ENCODE measurements at regions not wholly inside any gene's neighbourhood (a gene's known extent, or its start where the extent isn't known, plus 50 kb on each side); places are given as distances from the start of the nearest gene placed in this dataset.

DNA sequence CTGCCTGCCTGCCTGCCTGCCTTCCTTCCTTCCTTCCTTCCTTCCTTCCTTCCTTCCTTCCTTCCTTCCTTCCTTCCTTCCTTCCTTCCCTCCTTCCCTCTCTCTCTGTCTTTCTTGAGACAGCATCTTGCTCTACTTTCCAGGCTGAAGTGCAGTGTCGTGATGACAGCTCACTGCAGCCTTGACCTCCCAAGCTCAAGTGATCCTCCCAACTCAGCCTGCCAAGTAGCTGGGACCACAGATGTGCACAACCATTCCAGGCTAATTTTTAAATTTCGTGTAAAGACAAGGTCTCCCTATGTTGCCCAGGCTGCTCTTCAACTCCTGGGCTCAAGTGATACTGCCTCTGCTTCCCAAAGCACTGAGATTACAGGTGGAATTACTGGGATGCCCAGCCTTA is 328.2 kb upstream of the SORL1-AS1 start:
- H3K9me3 ChIP-seq (ENCODE audit: insufficient read depth, low read depth, low read length), result no peaks in the 10 kb centered on the region
- H4K8ac ChIP-seq (ENCODE audit: low read depth, low read length), result no peak overlapping the region
- H4K12ac ChIP-seq (ENCODE audit: low read depth, low read length), result no peak overlapping the region
- H3K4me3 ChIP-seq (ENCODE audit: low read depth, low read length), result no peak overlapping the region
- H3K23ac ChIP-seq (ENCODE audit: low read length), result no peak overlapping the region
- H2BK120ac ChIP-seq (ENCODE audit: insufficient read depth, low read length, poor library complexity), result no peak overlapping the region
- H3K4ac ChIP-seq (ENCODE audit: low read depth, low read length), result no peak overlapping the region
- H3K36me3 ChIP-seq (ENCODE audit: control insufficient read depth in 1 of 2, insufficient read depth in 2 of 2, low read length in 2 of 2), result no peaks in the 10 kb centered on the region
- H3K27ac ChIP-seq (ENCODE audit: low read depth, low read length), result no peak overlapping the region
- no peak overlapping the region for H2AFZ ChIP-seq (ENCODE audit: insufficient read depth, low read length, poor library complexity)
- H3K9ac ChIP-seq (ENCODE audit: low read length), result no peak overlapping the region
- H3K27me3 ChIP-seq (ENCODE audit: insufficient read depth, low read length), result no peaks in the 10 kb centered on the region
- H2AK5ac ChIP-seq (ENCODE audit: low read length), result no peak overlapping the region
- no peak overlapping the region for H3K4me2 ChIP-seq (ENCODE audit: low read length)
- no peaks in the 10 kb centered on the region for H3K79me1 ChIP-seq (ENCODE audit: low read length)
- no peaks in the 10 kb centered on the region for H3K79me2 ChIP-seq (ENCODE audit: control insufficient read depth, insufficient read depth, low read length, poor library complexity)
- H3K4me1 ChIP-seq (ENCODE audit: control insufficient read depth in 1 of 2, insufficient read depth in 2 of 2, low read length in 2 of 2), result no peaks in the 10 kb centered on the region
- H2BK12ac ChIP-seq (ENCODE audit: low read length), result no peak overlapping the region
- H3K18ac ChIP-seq (ENCODE audit: low read length), result no peak overlapping the region
- no peak overlapping the region for H4K91ac ChIP-seq (ENCODE audit: low read depth, low read length)
- no peak overlapping the region for H2BK5ac ChIP-seq (ENCODE audit: low read depth, low read length, poor library complexity)
- H3K14ac ChIP-seq (ENCODE audit: low read length), result no peak overlapping the region
- no CpG with 5 or more reads among the region's 2 CpGs for WGBS (ENCODE audit: extremely low coverage, insufficient coverage, insufficient read length)
- no peak for DNase-seq

GRCh38 chr11:121777056-121777455 is 324.3 kb upstream of the SORL1-AS1 start:
- H3K23ac ChIP-seq (ENCODE audit: low read length), result no peak overlapping the region
- no peak overlapping the region for H2BK120ac ChIP-seq (ENCODE audit: insufficient read depth, low read length, poor library complexity)
- no peak overlapping the region for H3K27ac ChIP-seq (ENCODE audit: low read depth, low read length)
- no peak overlapping the region for H3K4ac ChIP-seq (ENCODE audit: low read depth, low read length)
- no peak overlapping the region for H3K18ac ChIP-seq (ENCODE audit: low read length)
- H3K4me2 ChIP-seq (ENCODE audit: low read length), result no peak overlapping the region
- no peaks in the 10 kb centered on the region for H3K27me3 ChIP-seq (ENCODE audit: insufficient read depth, low read length)
- DNase-seq, result no peak
- H3K79me1 ChIP-seq (ENCODE audit: low read length), result no peaks in the 10 kb centered on the region
- peak overlapping the region; percentile 38 for H4K8ac ChIP-seq (ENCODE audit: low read depth, low read length)
- H3K9me3 ChIP-seq (ENCODE audit: insufficient read depth, low read depth, low read length), result no peaks in the 10 kb centered on the region
- H3K9ac ChIP-seq (ENCODE audit: low read length), result no peak overlapping the region
- no CpG with 5 or more reads among the region's 3 CpGs for WGBS (ENCODE audit: extremely low coverage, insufficient coverage, insufficient read length)
- no peak overlapping the region for H2BK12ac ChIP-seq (ENCODE audit: low read length)
- no peak overlapping the region for H3K14ac ChIP-seq (ENCODE audit: low read length)
- H4K91ac ChIP-seq (ENCODE audit: low read depth, low read length), result no peak overlapping the region
- no peak overlapping the region for H2BK5ac ChIP-seq (ENCODE audit: low read depth, low read length, poor library complexity)
- no peaks in the 10 kb centered on the region for H3K79me2 ChIP-seq (ENCODE audit: control insufficient read depth, insufficient read depth, low read length, poor library complexity)
- H2AFZ ChIP-seq (ENCODE audit: insufficient read depth, low read length, poor library complexity), result no peak overlapping the region
- H4K12ac ChIP-seq (ENCODE audit: low read depth, low read length), result no peak overlapping the region
- H2AK5ac ChIP-seq (ENCODE audit: low read length), result no peak overlapping the region
- H3K4me1 ChIP-seq (ENCODE audit: control insufficient read depth in 1 of 2, insufficient read depth in 2 of 2, low read length in 2 of 2), result no peaks in the 10 kb centered on the region
- H3K36me3 ChIP-seq (ENCODE audit: control insufficient read depth in 1 of 2, insufficient read depth in 2 of 2, low read length in 2 of 2), result no peaks in the 10 kb centered on the region
- H3K4me3 ChIP-seq (ENCODE audit: low read depth, low read length), result no peak overlapping the region

DNA sequence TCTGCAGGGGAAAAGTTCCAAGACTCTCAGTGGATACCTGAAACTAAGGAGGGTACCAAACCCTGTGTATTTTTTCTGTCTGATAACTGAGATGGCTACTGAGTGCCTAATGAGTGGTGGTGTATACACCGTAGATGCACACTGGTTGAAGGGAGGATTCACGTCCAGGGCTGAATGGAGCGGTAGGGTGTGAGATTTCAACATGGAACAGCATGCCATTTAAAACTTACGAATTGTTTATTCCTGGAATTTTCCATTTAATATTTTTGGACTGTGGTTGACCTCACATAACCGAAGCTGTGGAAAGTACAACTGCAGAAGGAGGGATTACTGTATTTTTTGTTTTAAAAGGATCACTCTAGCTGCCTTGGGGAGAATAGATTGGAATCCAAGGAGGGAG is 322.5 kb upstream of the SORL1-AS1 start:
- H3K23ac ChIP-seq (ENCODE audit: low read length), result no peak overlapping the region
- H3K79me2 ChIP-seq (ENCODE audit: control insufficient read depth, insufficient read depth, low read length, poor library complexity), result no peaks in the 10 kb centered on the region
- H2BK120ac ChIP-seq (ENCODE audit: insufficient read depth, low read length, poor library complexity), result no peak overlapping the region
- no peak overlapping the region for H2BK12ac ChIP-seq (ENCODE audit: low read length)
- WGBS (ENCODE audit: extremely low coverage, insufficient coverage, insufficient read length), result no CpG with 5 or more reads among the region's 5 CpGs
- H3K27me3 ChIP-seq (ENCODE audit: insufficient read depth, low read length), result no peaks in the 10 kb centered on the region
- no peak overlapping the region for H2AFZ ChIP-seq (ENCODE audit: insufficient read depth, low read length, poor library complexity)
- H4K91ac ChIP-seq (ENCODE audit: low read depth, low read length), result no peak overlapping the region
- H3K14ac ChIP-seq (ENCODE audit: low read length), result no peak overlapping the region
- no peaks in the 10 kb centered on the region for H3K79me1 ChIP-seq (ENCODE audit: low read length)
- H4K8ac ChIP-seq (ENCODE audit: low read depth, low read length), result no peak overlapping the region
- H3K9ac ChIP-seq (ENCODE audit: low read length), result no peak overlapping the region
- no peaks in the 10 kb centered on the region for H3K4me1 ChIP-seq (ENCODE audit: control insufficient read depth in 1 of 2, insufficient read depth in 2 of 2, low read length in 2 of 2)
- H3K4ac ChIP-seq (ENCODE audit: low read depth, low read length), result no peak overlapping the region
- H3K9me3 ChIP-seq (ENCODE audit: insufficient read depth, low read depth, low read length), result no peaks in the 10 kb centered on the region
- H2BK5ac ChIP-seq (ENCODE audit: low read depth, low read length, poor library complexity), result no peak overlapping the region
- no peak for DNase-seq
- no peak overlapping the region for H2AK5ac ChIP-seq (ENCODE audit: low read length)
- H3K18ac ChIP-seq (ENCODE audit: low read length), result no peak overlapping the region
- no peaks in the 10 kb centered on the region for H3K36me3 ChIP-seq (ENCODE audit: control insufficient read depth in 1 of 2, insufficient read depth in 2 of 2, low read length in 2 of 2)
- no peak overlapping the region for H4K12ac ChIP-seq (ENCODE audit: low read depth, low read length)
- no peak overlapping the region for H3K4me2 ChIP-seq (ENCODE audit: low read length)
- no peak overlapping the region for H3K4me3 ChIP-seq (ENCODE audit: low read depth, low read length)
- no peak overlapping the region for H3K27ac ChIP-seq (ENCODE audit: low read depth, low read length)

GRCh38 chr11:121773076-121773475 is 320.3 kb upstream of the SORL1-AS1 start:
- H3K36me3 ChIP-seq (ENCODE audit: control insufficient read depth in 1 of 2, insufficient read depth in 2 of 2, low read length in 2 of 2), result no peaks in the 10 kb centered on the region
- no peak overlapping the region for H2BK5ac ChIP-seq (ENCODE audit: low read depth, low read length, poor library complexity)
- no peak overlapping the region for H3K18ac ChIP-seq (ENCODE audit: low read length)
- no peak overlapping the region for H3K27ac ChIP-seq (ENCODE audit: low read depth, low read length)
- H3K4me2 ChIP-seq (ENCODE audit: low read length), result no peak overlapping the region
- no peak overlapping the region for H4K12ac ChIP-seq (ENCODE audit: low read depth, low read length)
- H2BK12ac ChIP-seq (ENCODE audit: low read length), result no peak overlapping the region
- no peak overlapping the region for H3K4me3 ChIP-seq (ENCODE audit: low read depth, low read length)
- no peak overlapping the region for H4K8ac ChIP-seq (ENCODE audit: low read depth, low read length)
- no peak overlapping the region for H3K9ac ChIP-seq (ENCODE audit: low read length)
- no peak overlapping the region for H4K91ac ChIP-seq (ENCODE audit: low read depth, low read length)
- H3K79me2 ChIP-seq (ENCODE audit: control insufficient read depth, insufficient read depth, low read length, poor library complexity), result no peaks in the 10 kb centered on the region
- H3K27me3 ChIP-seq (ENCODE audit: insufficient read depth, low read length), result no peaks in the 10 kb centered on the region
- no peak overlapping the region for H3K14ac ChIP-seq (ENCODE audit: low read length)
- no peaks in the 10 kb centered on the region for H3K4me1 ChIP-seq (ENCODE audit: control insufficient read depth in 1 of 2, insufficient read depth in 2 of 2, low read length in 2 of 2)
- H3K4ac ChIP-seq (ENCODE audit: low read depth, low read length), result no peak overlapping the region
- H2BK120ac ChIP-seq (ENCODE audit: insufficient read depth, low read length, poor library complexity), result no peak overlapping the region
- H2AFZ ChIP-seq (ENCODE audit: insufficient read depth, low read length, poor library complexity), result no peak overlapping the region
- H2AK5ac ChIP-seq (ENCODE audit: low read length), result no peak overlapping the region
- no peaks in the 10 kb centered on the region for H3K79me1 ChIP-seq (ENCODE audit: low read length)
- DNase-seq, result no peak
- H3K9me3 ChIP-seq (ENCODE audit: insufficient read depth, low read depth, low read length), result no peaks in the 10 kb centered on the region
- no CpG with 5 or more reads among the region's 2 CpGs for WGBS (ENCODE audit: extremely low coverage, insufficient coverage, insufficient read length)
- H3K23ac ChIP-seq (ENCODE audit: low read length), result no peak overlapping the region
